K562 (cell line): ENCODE measurements at regions not wholly inside any gene's neighbourhood (a gene's known extent, or its start where the extent isn't known, plus 50 kb on each side); places are given as distances from the start of the nearest gene placed in this dataset.

ENCODE experiments used
- ATAC-seq: fragments of 200-7000 bp; cut with Tn5 transposase; 3 replicates; pipeline ENCODE4 v1.9.1; 2020; ENCODE audit warnings: moderate library complexity
- BruUV-seq: library from RNA; stranded (reverse); fragments of 400-500 nt; replicated peaks from 2 replicates; lab custom pipeline; 2021; lab: Mats Ljungman, UMichigan
- CTCF ChIA-PET: fragments of 300-600 bp; formaldehyde crosslinking; extraction: SDS; loops from one replicate; lab custom pipeline; 2021; ENCODE audit warnings: low intra/inter-chr PET ratio; lab: Yijun Ruan, JAX
- POLR2A ChIA-PET: fragments of 300-600, 350-650 bp; sonication (Branson Sonifier 250); formaldehyde crosslinking; extraction: SDS; loops from one replicate; lab custom pipeline; 2021; ENCODE audit warnings: antibody characterized with exemption, inconsistent platforms; lab: Yijun Ruan, JAX
- DNase-seq, 4 experiments: peaks; one replicate each; pipeline versions ENCODE4 v3.0.0 to v3.0.0-alpha.2; 2011 to 2018; ENCODE audit warnings: low spot score in 3 of 4, mixed read lengths in 3 of 4; ENCODE audit errors: extremely low read depth in 1 of 4
- FAIRE-seq: peaks from 2 replicates; lab custom pipeline; 2011; peaks lifted over from hg19 to GRCh38; lab: Jason Lieb, UNC
- H2AFZ ChIP-seq: 2 replicates; pipeline ENCODE4 v1.6.0; 2011; ENCODE audit warnings: low read depth, low read length, control low read depth, inconsistent platforms
- H3K27ac ChIP-seq: fragments of 200-600 bp; 3 replicates; pipeline ENCODE4 v1.8.0; 2011; ENCODE audit warnings: low read depth, mild to moderate bottlenecking, control low read depth, inconsistent platforms, low read length, moderate library complexity, mixed read lengths; ENCODE audit errors: extremely low read depth
- H3K27me3 ChIP-seq, 2 experiments: fragments of 300-600 bp in 1 of 2; 2 replicates in 1 of 2; 3 replicates in 1 of 2; pipeline versions ENCODE4 v1.6.0 to v1.8.0; 2011; ENCODE audit warnings: inconsistent platforms in 2 of 2, low read length in 2 of 2, mild to moderate bottlenecking in 1 of 2, mixed read lengths in 1 of 2, moderate library complexity in 1 of 2; ENCODE audit not compliant: control insufficient read depth in 2 of 2, insufficient read depth in 2 of 2
- H3K36me3 ChIP-seq: fragments of 300-600 bp; 3 replicates; pipeline ENCODE4 v1.8.0; 2011; ENCODE audit warnings: mild to moderate bottlenecking, low read length, inconsistent platforms; ENCODE audit not compliant: control insufficient read depth, insufficient read depth
- H3K4me1 ChIP-seq, 2 experiments: fragments of 200-600 bp in 1 of 2; replicated peaks in 1 of 2; 2 replicates in 1 of 2; 3 replicates in 1 of 2; pipeline versions ENCODE4 v1.5.1 to v1.8.0; 2011; ENCODE audit warnings: inconsistent platforms in 2 of 2, low read length in 2 of 2, mild to moderate bottlenecking in 1 of 2, mixed read lengths in 1 of 2, moderate library complexity in 1 of 2; ENCODE audit not compliant: control insufficient read depth in 2 of 2, insufficient read depth in 2 of 2
- H3K4me2 ChIP-seq: 2 replicates; pipeline ENCODE4 v1.6.1; 2011; ENCODE audit warnings: low read length, control low read depth, inconsistent platforms, mixed read lengths; ENCODE audit not compliant: insufficient read depth
- H3K4me3 ChIP-seq: fragments of 200-600 bp; sonication (generic), shearing (Covaris generic); 2 replicates; pipeline ENCODE4 v1.5.1; 2016; ENCODE audit warnings: control low read depth, inconsistent platforms
- H3K79me2 ChIP-seq: fragments of 200-600 bp; 3 replicates; pipeline ENCODE4 v1.8.0; 2011; ENCODE audit warnings: low read length, inconsistent platforms; ENCODE audit not compliant: control insufficient read depth, insufficient read depth
- H3K9ac ChIP-seq, 2 experiments: 2 replicates each; pipeline versions ENCODE4 v1.6.0 to v1.6.1; 2011; ENCODE audit warnings: low read depth in 2 of 2, low read length in 2 of 2, control low read depth in 1 of 2, inconsistent platforms in 1 of 2, mild to moderate bottlenecking in 1 of 2, mixed read lengths in 1 of 2; ENCODE audit not compliant: insufficient read depth in 1 of 2
- H3K9me1 ChIP-seq: one replicate; pipeline ENCODE4 v1.6.0; 2011; ENCODE audit warnings: inconsistent platforms, mild to moderate bottlenecking, low read length, moderate library complexity; ENCODE audit not compliant: control insufficient read depth, insufficient read depth
- H3K9me3 ChIP-seq: replicated peaks from 2 replicates; pipeline ENCODE4 v1.5.1; 2011; ENCODE audit warnings: low read depth, low read length, inconsistent platforms; ENCODE audit not compliant: control insufficient read depth, insufficient read depth
- H4K20me1 ChIP-seq: replicated peaks from 2 replicates; pipeline ENCODE4 v1.6.1; 2011; ENCODE audit warnings: low read length, inconsistent platforms, mixed read lengths; ENCODE audit not compliant: control insufficient read depth, insufficient read depth
- DDX20 ChIP-seq: fragments of 450-650 bp; IDR thresholded peaks from 2 replicates; pipeline ENCODE4 v1.6.1; 2016; ENCODE audit warnings: missing genetic modification characterization, low read depth, mild to moderate bottlenecking, missing compliant biosample characterization, moderate library complexity
- FOS ChIP-seq: IDR thresholded peaks from 3 replicates; pipeline ENCODE4 v1.6.1; 2011; ENCODE audit not compliant: insufficient read length; ENCODE audit errors: extremely low read depth
- HOXB6 ChIP-seq: fragments of 250-450 bp; sonication (Bioruptor Pico); IDR thresholded peaks from 2 replicates; pipeline ENCODE4 v1.5.1; 2022; ENCODE audit warnings: mild to moderate bottlenecking, borderline replicate concordance
- IRF1 ChIP-seq: sonication (generic); formaldehyde crosslinking; IDR thresholded peaks from 2 replicates; pipeline ENCODE4 v1.8.0; 2022; ENCODE audit warnings: missing genetic modification reagents, mild to moderate bottlenecking, borderline replicate concordance
- NFRKB ChIP-seq: fragments of 450-650 bp; IDR thresholded peaks from 2 replicates; pipeline ENCODE4 v1.6.1; 2016; ENCODE audit warnings: low read depth
- SNIP1 ChIP-seq: fragments of 450-650 bp; IDR thresholded peaks from 2 replicates; pipeline ENCODE4 v1.7.1; 2017; ENCODE audit warnings: low read depth, mild to moderate bottlenecking
- ZNF395 ChIP-seq: fragments of 200-800 bp; sonication (Bioruptor generic); IDR thresholded peaks from 2 replicates; pipeline ENCODE4 v1.6.1; 2017; ENCODE audit warnings: missing genetic modification characterization, missing compliant biosample characterization
- ZZZ3 ChIP-seq: fragments of 450-650 bp; IDR thresholded peaks from 2 replicates; pipeline ENCODE4 v1.6.1; 2016; ENCODE audit warnings: antibody characterized with exemption, mild to moderate bottlenecking, moderate library complexity
- whole genome bisulfite sequencing: fragments of 100-300 bp; shearing (Covaris generic); methylation state at CpG from one replicate; pipeline ENCODE4 v1.1.6; 2016; ENCODE audit warnings: low coverage, mixed read lengths; ENCODE audit not compliant: insufficient coverage; ENCODE audit errors: missing lambda C conversion rate; 5-methylcytosine and 5-hydroxymethylcytosine counted together
- in situ Hi-C: fragments of 300-500 bp; cut with MboI; formaldehyde crosslinking; loops from 4 replicates; pipeline ENCODE4 v1.15.0; 2018; ENCODE audit warnings: inconsistent platforms, mixed read lengths
- intact Hi-C: fragments of 100-400 bp; cut with micrococcal nuclease; formaldehyde crosslinking; loops from 2 replicates; pipeline ENCODE4 v1.14.2; 2022

- BruUV-seq, result no TSS peak
- no peaks in the 10 kb centered on the region for H3K9me1 ChIP-seq
- WGBS, result 0% methylated on average over 4 of the region's 4 CpGs
- FAIRE-seq (no peak), ATAC-seq (no peak), DNase-seq (no peak)
- TF ChIP-seq ZNF395 (CRISPR knock-in tag) (no peak), IRF1 (CRISPR knock-in tag) (no peak), DDX20 (tag) (no peak), HOXB6 (CRISPR knock-in tag) (no peak), SNIP1 (no peak), ZZZ3 (no peak), NFRKB (no peak), FOS (no peak)
- no peak overlapping the region for H3K9ac ChIP-seq
- intact Hi-C loops (no loop called here), in situ Hi-C loops (no loop called here)
- H3K79me2 ChIP-seq, result no peaks in the 10 kb centered on the region
- H3K4me3 ChIP-seq, result no peak overlapping the region
- no peaks in the 10 kb centered on the region for H4K20me1 ChIP-seq
- ChIA-PET CTCF (no interaction called here), POLR2A (no interaction called here)
- H3K4me2 ChIP-seq, result no peak overlapping the region
- no peaks in the 10 kb centered on the region for H3K4me1 ChIP-seq
- H2AFZ ChIP-seq, result no peak overlapping the region
- H3K27ac ChIP-seq, result no peak overlapping the region
- H3K36me3 ChIP-seq, result no peaks in the 10 kb centered on the region
- peaks cover 0 to 15% of the 10 kb centered on the region in 2 experiments; a peak in 4 of 5 replicates for H3K27me3 ChIP-seq
- no peaks in the 10 kb centered on the region for H3K9me3 ChIP-seq
Measured at GRCh38 chr3:43195115-43195498, 89.2 kb upstream of the POMGNT2 start.
